NAMALWA (cell line): ENCODE measurements at regions not wholly inside any gene's neighbourhood (a gene's known extent, or its start where the extent isn't known, plus 50 kb on each side); places are given as distances from the start of the nearest gene placed in this dataset.

ENCODE experiments used
- DNase-seq: peaks from one replicate; pipeline ENCODE4 v3.0.0-alpha.2; 2015; ENCODE audit warnings: low spot score

DNA sequence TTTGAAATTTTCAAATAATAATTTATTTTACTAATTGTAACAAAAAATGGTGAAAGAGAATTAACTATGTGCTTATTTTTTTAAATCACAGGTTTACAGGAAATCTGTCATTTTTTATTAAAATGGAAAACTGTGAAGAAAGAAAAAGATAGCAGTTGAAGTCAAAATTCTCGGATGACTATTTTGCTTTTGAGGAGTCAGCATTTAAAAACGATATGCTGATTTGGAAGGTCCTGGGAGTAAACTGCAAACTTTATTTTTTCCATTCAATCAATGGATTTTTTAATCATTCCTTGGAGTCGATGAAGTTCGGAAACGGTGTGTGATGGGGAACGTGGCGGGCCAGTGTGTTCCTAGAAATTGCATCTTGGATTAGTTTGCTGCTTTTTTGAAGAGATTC lies 258.9 kb upstream of the NAV3 start:
- DNase-seq, result no peak

DNA sequence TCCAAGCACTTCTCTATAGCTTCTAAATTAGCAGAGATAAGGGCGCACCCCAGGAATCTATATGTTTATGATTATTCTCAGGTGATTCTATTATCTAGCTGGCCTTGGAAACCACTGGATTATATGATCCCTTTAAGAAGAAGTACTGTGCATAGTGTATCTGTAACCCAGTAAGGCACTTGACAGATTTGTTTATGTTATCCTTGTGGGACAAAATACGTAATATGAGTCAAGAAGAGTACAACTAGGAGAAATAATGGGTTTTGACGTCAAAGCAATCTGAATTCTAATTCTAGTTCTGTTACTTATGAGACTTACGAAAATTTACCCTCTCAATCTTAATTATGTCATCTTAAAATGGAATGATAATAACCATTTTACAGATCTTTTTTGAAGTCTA lies 259.6 kb upstream of the NAV3 start:
- no peak for DNase-seq

DNA sequence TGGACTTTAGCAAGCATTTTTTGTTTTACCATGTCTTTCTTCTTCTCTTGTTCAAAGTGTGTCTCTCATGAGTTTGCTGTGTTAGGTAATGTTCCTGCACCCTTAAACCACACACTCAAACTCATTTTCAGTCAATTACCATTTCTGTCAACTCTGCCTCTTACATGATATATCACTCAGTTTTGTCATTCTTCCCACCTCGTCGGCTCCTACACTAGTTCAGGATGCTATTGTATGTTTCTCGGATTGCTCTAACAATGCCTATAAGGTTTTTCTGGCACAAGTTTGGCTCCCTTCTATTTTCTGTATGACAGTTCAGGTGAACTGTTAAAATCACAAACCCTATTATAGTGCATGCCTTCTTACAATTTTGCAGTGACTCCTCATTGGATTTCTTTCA lies 260.8 kb upstream of the NAV3 start:
- DNase-seq, result no peak

GRCh38 chr12:77560714-77561113 lies 270.0 kb upstream of the NAV3 start:
- DNase-seq, result no peak

GRCh38 chr12:77559400-77560074 lies 271.2 kb upstream of the NAV3 start:
- DNase-seq, result no peak

- DNase-seq, result no peak
Observed at GRCh38 chr12:77555074-77555473, 275.6 kb upstream of the NAV3 start.

DNA sequence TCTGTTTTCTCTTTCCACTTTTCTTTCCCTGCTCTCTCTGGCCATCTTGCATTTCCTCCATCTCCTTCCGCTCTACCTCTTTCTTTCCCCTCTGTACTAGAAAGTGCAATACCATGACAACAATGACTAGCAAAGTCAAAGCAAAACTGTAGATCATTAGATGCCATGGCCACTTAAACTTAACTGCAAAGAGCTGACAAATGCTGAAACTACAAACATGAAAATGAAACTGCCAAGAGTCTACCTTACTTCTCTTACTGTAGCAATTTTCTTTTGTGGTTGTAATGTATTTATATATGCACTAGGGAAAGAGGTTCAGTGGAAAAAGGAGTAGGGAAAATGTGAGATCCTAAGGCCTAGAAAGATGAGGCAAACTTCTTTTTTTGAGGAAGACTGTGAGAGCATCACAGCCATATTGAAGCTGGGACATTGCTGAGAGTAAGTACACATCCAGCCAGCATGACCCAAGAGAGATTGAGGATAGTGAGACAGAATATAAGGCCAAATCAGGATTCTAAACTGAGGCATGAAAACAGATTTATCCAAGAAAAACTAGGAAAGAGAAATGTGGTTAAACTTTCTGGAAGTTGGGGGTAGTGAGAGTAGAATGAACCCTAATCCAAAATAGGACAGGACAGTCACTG lies 276.6 kb upstream of the NAV3 start:
- no peak for DNase-seq

DNA sequence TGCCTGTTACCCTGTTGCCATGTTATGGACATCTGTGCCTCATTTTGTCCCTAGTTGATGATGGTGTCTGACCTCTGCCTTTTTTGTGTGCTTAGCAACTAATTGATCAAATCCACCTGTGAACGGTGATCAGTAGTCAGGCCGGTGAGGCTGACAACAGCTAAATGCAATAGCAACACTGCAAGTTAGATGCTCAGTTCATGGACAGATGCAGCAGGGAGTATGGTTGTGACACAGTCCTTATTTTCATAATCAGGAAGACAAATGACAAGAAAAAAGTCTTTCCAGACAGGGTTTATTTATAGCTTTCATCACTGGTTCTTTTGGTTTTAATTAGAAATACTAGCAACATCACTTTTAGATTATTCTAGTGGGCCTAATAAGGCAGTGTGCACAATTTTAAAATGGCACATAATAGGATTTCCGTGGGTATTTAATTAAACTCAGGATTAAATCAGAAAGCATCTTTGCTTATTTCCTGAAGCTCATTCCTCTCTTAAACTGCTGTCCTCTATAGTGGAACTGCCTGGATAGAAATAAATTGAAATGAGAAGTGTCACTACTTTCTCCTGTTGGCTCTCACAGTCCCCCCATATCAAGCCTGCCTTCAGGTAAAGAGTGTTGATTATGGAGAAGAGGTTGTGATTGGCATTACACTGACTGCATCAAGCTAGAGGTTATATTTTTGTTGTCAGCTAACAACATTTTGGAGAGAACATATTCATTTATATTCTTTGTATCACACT lies 281.1 kb upstream of the NAV3 start:
- no peak for DNase-seq

DNA sequence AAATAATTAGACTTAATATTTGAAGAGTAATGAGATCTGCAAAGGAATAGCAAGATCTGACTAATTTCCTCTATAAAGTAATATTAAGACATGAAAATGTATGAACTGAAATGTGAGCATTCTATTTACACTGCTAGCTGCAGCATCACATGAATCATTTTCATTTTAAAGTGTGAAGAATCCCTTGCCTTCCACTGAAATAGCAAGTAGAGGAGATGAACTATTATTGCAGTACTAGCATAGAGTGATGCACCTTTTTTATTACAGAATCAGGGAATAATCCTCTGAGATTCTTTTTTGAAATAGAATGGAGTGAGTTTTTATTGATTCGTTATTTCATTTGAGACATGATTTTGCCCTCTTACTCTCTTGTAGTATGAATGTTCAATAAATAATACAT lies 281.9 kb upstream of the NAV3 start:
- no peak for DNase-seq

DNA sequence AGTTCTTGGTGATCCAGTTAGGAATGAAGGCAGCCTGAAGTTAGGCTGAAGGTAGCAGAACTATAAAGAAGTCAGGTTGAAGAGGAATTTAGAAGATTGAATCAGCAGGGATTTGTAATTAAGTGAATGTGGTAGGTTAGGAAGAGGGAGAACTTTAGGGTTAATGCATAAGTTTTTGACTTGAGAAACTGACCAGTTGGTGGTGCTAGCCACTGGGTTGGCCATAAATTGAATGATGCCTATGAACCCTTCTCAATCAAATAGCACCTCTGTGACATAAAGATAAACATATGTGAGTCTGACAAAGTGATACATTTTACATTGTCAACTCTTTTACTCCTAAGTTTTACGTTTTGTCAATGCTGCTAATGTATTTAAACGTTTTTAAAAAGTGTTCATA lies 290.6 kb upstream of the NAV3 start:
- no peak for DNase-seq

- DNase-seq, result no peak
Observed at GRCh38 chr12:77537663-77538062, 293.0 kb upstream of the NAV3 start.

DNA sequence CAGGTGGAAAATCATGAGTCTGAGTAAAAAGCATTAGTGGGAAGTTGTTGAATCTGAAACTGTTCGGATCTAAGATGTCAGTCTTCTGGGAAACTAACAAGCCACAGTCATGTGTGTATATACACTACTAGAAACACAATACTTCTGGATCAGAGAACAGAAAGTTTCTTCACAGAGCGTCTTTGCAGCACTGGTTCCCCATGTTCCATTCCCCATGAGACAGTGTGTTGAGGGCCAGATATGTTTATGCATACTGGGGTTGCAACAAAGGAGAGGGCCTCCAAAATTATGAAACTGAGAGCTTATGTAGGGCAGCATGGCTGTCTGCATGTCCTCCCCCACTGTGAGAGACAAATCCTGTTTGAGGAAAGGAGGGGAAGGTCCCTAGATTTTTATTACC lies 295.0 kb upstream of the NAV3 start:
- DNase-seq, result no peak

DNA sequence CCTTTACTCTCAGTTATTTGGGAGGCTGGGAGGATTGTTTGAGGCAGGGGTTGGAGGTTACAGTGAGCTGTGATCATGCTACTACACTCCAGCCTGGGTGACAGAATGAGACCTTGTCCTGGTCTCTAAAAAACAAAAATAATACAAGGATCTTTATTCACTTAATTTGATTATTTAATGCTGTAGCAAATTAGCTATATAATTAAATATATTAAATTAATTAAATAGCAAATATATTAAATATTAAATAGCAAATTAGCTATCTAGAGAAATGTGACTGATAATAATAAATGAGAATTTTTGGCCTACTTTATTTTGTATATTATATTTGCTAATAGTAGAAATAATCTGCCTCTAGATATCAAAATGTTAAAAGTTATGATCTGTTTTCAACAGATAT lies 298.8 kb upstream of the NAV3 start:
- no peak for DNase-seq

- no peak for DNase-seq
Observed at GRCh38 chr12:77522247-77522646, 308.4 kb upstream of the NAV3 start.

DNA sequence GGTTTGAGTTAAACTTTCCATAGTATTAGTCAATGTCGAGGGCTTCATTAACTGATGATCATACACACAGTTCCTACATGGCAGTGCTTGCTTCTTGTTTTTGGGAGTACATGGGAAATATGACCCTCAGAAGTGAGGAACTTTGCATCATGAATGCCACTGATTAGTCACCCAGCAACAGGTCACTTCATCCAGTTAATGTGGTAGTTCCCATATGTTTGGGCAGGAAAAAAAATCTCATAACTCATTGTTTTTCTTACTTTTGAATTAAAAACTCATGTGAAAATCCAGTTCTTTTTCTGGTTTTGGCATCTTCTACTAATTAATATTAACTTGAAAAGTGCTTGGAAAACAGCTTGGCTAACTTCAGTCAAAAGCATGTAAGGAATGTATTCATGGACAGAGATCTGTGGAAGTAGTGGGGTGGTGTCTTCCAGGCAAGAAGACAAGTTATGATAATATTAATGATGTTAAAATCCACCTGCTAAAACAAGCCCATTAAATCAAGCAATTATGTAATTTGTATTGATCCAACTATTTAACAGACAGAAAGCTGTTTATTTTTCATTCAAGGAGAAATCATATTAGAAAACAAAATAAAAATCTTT lies 309.1 kb upstream of the NAV3 start:
- no peak for DNase-seq

- no peak for DNase-seq
Observed at GRCh38 chr12:77514511-77514910, 316.2 kb upstream of the NAV3 start.

- DNase-seq, result no peak
Observed at GRCh38 chr12:77510985-77511384, 319.7 kb upstream of the NAV3 start.

GRCh38 chr12:77504466-77504865 lies 326.2 kb upstream of the NAV3 start:
- no peak for DNase-seq

DNA sequence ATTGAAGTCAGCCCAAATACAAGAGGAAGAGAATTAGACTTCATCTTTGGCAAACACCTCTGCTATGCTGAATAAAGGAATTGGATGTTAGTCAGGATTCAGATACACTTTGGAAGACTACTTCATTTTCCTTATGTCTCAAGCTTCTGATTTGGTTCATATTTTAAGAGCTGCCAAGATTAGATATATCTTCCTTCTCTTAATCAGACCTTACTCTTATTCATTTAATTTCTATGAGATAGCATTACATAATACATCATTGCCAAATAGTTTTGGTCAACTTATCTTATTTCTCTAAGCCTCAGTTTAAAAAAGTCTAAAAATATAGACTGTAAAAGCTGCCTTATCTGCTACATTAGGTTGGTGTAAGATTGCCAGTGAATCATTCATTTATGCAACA lies 330.6 kb upstream of the NAV3 start:
- DNase-seq, result no peak

DNA sequence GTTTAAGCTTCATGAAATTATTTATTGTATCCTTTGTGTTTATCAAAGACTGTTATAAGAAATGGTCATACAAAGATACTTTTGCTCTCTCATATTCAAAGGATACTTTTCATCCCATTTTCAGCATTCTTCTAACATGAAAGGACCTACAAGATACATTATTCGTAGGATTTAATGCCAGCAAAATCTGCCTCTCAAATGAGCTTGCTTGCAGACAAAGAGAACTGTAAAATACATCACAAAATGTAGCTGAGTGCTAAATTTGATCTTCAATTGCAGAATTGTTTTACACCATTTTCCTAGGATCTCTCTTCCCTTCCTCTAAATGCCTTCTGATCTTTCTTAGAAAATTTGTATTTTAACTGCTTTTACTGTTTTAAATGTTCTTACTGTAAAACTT lies 333.0 kb upstream of the NAV3 start:
- no peak for DNase-seq

DNA sequence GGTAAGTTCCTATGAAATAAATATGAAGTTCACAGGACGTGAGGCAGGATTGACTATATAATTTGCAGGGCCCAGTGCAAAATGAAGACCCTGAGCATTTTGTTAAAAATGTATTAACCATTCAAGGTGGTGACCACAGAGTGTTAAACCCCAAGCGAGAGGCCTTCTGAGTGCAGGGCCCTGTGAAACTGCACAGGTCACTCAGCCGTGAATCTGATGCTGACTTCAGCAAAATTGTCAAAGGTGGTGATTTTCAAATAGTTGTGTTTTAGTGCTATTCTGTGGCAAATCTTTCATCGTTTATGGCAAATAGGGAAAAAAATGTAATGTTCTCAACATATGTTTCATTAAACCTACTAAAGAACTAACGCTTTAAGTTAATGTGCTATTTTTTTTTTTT lies 334.0 kb upstream of the NAV3 start:
- no peak for DNase-seq

DNA sequence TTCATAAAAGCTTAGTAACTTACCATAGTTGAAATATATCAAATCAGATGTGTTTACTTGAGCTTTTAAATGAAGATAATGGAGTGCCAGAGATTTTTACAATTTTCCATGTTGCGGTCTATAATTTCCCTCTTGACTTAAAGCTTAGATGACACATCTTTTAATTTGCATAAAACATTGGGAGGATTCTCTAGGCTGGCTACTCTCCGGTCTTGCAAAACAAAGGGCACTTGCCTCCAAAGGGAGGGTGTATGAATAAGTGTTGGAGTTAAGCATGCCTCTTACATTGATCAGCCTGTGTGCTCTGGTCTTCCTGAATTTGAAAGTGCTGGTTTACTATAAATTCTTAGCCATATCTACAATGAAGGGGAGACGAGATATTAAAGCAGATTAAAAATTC lies 336.4 kb upstream of the NAV3 start:
- no peak for DNase-seq
